IPS-NIHi7 (cell line): ENCODE measurements at regions not wholly inside any gene's neighbourhood (a gene's known extent, or its start where the extent isn't known, plus 50 kb on each side); places are given as distances from the start of the nearest gene placed in this dataset.
A peak's percentile ranks its signal among the peaks of the same experiment; 100 is the strongest.

ENCODE experiments used
- DNase-seq: peaks from one replicate; pipeline ENCODE4 v3.0.0; 2012; ENCODE audit warnings: mixed read lengths; ENCODE audit errors: extremely low spot score

DNA sequence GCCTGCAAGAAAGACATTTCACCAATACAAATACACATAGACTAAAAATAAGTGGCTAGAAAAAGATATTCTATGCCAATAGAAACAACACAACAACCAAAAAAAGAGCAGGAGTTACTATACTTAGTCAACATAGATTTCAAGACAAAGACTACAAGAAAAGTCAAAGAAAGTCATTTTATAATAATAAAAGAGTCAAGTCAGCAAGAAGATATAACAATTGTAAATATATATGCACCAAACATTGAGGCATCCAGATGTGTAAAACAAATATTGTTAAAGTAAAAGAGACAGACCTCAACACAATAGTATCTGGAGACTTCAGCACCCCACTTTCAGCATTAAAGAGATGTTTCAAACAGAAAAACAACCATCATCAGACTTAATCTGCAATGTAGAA lies 104.6 kb downstream of the AMY1C start:
- DNase-seq: no peak

GRCh38 chr1:103859721-103860120 lies 110.0 kb downstream of the AMY1C start:
- no peak for DNase-seq

DNA sequence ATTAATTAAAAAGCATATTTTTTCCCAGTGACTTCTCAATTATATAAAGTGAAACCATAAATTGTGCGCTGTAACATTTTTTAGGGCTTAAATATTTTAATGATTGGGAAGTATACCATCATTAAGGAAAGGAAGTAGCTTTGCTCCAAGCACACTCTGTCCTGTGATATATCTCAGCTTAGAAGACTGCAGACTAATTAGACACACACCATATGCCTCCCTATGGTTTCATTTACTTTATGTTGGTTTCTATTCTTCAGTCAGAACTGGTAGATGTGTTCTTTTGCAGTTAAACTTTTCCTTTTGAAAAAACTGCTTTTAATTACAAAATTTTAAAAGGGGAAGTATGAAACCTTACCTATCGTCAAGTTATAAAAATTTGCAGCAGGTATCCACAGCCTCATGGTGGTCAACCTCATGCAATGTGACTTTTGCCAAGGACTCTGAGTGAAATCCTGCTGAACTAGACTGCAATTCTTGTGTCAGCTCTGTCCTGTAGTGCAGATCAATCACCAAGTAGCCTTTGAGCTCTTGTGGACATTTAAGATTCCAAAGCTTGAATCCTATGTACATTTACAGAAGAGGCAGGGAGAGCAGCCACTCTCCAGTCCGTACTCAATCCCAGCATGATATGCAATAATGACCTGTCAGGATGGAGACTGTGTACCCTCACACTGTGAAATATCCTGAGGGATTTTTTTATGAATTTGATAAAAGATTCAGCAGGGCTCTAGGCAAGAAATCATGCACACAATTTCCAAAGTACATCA lies 149.1 kb downstream of the AMY1C start:
- DNase-seq: no peak

- DNase-seq: no peak
Observed at GRCh38 chr1:103900005-103900404, 150.3 kb downstream of the AMY1C start.

DNA sequence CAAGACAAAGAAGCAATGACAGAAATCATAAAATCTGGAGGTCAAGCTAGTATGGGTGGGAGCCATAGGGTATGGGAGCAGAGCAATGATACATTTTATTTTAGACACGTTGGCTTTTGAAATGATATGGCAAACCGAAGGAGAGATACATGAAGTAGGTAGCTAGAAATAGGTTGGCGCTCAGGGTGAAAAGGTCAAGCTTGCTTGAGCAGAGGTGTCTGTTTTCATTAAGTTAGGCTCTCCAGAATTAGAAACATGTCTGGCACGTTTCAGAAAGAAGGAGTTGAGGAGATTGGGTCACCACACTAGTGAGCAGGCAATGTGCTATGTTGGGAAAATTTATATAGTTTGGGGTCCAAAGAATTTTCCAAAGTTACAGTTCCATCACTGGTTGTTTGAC lies 151.4 kb downstream of the AMY1C start:
- DNase-seq: no peak

GRCh38 chr1:103905363-103905762 lies 155.7 kb downstream of the AMY1C start:
- DNase-seq: no peak

GRCh38 chr1:103911450-103911849 lies 161.8 kb downstream of the AMY1C start:
- no peak for DNase-seq

DNA sequence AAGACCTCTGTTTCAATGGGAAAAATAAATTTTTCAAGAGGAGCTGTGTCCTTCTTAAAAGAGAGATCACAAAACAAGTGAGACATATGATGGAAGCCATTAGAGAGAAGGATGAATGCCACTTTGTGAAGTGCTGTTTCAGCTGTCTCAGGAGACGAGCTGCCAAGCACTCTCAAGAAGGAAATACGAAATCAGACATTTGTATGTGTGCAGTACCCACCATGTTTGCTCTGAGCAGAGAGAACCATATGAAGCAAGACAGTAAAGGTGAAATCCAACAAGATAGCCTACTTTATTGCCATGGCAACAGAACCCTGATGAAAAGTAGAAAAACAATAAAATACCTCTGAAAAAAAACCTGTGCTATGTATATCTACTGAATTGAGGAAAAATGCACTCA lies 168.1 kb downstream of the AMY1C start:
- DNase-seq: no peak

GRCh38 chr1:103931891-103932290 lies 182.2 kb downstream of the AMY1C start:
- DNase-seq: no peak

DNA sequence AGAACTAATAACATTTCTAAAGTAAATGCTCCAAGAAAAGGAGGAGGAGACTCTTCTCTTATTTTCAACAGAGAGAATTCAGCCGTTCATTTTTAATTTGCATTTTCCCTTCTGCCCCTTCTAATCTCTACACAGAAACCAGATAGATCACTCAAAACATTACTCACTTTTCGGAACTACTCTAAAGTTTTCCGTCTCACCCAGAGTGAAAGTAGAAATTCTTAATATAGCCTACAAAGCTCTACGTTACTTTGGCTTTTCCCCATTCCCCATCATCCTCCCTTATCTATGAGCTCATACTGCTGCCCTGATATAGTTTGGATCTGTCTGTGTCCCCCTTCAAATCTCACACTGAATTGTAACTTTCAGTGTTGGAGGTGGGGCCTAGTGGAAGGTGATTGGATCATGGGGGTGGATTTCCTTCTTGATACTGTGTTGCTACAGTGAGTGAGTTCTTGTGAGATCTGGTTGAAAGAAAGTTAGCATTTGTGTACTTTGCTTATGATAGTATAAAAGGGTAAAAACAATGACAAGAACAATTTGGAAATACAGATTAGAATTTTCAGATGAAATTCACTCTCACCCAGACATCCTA lies 188.2 kb downstream of the AMY1C start:
- no peak for DNase-seq

DNA sequence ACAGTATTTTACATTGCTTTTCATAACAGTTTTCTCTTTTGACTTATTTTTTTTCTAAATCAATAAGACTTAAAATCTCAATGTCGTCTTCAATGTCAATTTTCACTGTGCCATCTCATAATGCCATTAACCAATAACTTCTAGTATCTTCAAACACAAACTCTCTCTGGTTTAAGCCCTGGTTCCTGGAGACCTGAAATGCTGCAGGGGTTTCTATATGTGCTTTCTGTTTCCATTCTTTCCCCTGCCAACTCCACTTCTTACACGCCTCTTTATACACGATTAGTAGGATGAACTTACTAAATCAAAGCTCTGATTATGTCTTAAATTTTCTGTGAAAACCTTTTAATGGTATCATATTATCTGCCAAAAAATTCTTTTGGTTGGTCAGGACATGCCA lies 191.4 kb downstream of the AMY1C start:
- DNase-seq: no peak

DNA sequence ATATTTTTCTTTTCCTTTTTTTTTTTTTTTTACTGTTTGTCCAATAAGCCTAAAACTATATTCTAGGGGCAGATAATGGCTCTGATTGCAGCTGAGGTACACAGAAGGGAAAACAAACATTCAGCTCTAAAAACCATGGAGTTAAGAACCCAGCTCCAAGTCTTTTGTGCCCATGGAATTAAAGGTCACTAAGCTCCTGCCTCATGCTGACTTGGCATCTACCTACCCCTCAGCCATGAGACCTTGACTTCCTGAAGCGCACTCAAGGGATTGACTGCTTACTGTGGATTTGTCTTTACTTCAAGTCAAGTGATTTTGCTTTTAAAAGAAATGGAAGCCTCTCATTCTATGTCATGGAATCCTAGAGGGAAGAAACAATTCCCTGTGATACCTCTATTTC lies 192.3 kb downstream of the AMY1C start:
- DNase-seq: no peak

DNA sequence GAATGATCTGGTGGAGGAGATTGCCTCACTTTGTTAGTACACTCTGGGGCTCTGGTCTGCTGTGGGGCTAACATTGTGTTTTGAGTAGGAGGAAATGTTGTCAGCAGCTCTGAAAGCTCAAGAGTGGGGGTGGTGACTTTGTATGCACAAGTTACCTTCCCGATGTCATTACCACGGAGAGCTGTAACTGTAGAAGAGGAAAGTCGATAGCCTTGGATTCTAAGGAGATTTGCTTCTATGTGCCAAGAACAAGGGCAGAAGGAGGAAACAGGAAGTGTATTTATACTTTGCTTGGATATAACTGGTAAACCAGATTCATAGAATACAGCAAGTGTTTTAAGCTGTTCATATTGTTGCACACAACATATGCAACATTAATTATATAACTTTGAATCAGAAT lies 196.1 kb downstream of the AMY1C start:
- no peak for DNase-seq

DNA sequence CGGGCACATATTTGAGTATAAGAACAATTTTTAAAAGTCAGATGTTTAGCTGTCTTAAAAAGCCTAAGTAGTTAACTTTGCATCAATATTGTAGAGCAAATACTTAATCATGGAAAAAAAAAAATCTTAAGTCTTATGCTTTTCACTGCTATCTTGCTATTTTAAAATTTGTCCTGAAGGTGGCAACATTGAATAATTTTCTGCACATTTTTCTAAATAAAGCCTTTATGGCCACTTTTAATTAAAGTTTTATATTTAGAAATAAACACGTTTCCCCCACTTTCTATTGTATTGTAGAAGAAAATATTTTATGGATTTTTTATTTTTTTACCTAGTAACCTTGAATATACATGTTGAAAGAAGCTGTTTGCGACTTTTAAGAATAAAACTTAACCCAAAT lies 198.8 kb downstream of the AMY1C start:
- no peak for DNase-seq

DNA sequence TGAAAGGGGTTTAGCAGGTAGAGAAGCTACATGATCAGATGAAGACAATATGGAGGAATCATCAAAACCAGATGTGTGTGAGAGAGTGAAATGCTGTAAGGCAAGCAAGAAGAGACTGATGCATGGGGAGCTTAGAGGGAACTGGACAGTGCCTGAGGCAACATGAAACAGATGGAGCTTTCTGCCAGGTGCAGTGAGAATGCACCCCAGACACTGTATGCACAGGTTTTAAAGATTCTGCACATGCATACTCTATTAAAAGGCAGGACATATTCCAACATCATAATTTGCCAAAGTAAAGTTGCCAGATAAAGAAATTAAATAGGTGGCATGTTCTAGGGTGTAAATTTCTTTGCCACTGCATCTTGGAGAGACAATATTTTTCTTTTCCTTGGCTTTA lies 200.1 kb downstream of the AMY1C start:
- no peak for DNase-seq

- no peak for DNase-seq
Observed at GRCh38 chr1:103953386-103953785, 203.7 kb downstream of the AMY1C start.

DNA sequence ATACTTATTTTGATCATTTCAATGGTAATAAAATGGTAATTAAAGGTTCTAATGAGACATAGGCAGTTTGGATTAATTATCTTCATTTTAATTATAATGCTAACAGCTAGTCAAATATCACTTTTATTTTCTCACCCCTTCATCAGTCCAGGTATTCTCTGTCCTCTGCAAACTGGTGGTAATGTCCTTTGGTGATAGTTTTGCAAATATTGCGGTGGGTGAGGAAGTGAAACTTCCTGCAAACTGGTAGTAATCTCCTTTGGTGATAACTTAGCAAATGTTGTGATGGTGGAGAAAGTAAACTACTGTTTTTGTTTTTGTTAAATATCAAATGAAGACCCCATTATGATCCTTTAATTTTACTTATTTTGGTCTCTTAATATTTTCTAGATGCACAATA lies 209.0 kb downstream of the AMY1C start:
- DNase-seq: no peak

DNA sequence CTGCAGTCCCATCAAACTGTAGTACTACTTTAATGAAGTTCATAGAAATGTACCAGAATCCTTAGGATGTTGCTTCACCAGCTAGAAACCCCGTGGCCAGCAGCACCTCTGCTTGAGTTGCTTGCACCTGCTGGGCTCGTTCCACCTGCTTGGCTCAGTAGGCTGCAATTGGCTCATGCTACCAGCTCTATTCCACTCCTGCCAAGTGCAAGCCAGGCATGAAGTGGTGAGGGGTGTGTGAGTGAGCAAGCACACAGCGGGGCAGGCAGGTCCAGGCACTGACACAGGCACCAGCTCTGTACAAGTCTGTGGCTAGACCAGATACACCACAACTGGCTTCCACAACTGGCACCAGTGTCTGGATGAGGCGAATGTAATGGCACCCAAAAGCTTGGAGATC lies 209.9 kb downstream of the AMY1C start:
- DNase-seq: no peak

DNA sequence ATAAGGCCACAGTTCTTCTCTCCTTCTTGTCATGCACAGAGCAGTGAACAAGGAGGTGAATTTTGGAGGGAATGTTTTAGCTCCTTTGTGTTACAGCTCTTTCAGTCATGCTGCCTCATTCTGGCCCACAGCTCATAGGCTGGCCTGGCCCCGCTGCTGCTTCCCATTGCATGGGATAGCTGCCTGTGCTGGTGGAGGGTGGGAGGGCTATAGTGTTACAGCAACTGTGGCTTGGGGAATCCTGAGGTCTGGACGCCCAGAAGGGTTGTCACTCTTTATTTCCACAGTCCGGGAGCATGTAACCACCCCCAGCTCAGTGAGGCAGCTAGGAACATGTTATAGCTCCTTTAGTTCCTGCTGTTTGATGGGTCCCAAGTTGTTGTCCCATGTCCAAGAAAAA lies 210.3 kb downstream of the AMY1C start:
- DNase-seq: no peak

GRCh38 chr1:103960710-103961109 lies 211.0 kb downstream of the AMY1C start:
- no peak for DNase-seq

GRCh38 chr1:103986792-103987191 lies 237.1 kb downstream of the AMY1C start:
- no peak for DNase-seq

DNA sequence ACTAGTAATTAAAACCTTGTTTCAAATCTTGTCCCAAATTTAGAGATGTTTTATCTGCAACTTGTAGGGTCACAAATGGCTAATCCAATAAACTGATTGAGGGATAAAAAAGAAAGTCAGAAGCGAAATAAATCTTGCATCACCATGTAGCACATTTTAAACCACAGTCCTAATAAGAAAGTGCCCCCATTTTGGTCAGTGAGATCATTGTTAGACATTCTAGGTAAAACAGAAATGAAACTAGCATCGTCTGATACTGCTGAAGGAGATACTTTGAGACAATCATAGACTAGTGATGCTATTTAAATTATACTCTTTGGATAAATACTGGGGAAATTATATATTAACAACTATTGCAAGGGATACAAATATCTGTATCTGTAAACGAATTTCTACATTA lies 247.9 kb downstream of the AMY1C start:
- DNase-seq: no peak

- peak; percentile 5 for DNase-seq
Observed at GRCh38 chr1:104018922-104019674, 269.4 kb downstream of the AMY1C start.
